NCI-H82 treated with DMSO at 0.1 percent for 48 hours (cell line): ENCODE measurements at regions not wholly inside any gene's neighbourhood (a gene's known extent, or its start where the extent isn't known, plus 50 kb on each side); places are given as distances from the start of the nearest gene placed in this dataset.
"Not testable (repeated sequence)": the region's sequence is repeated elsewhere in the genome, so short reads cannot be mapped to it uniquely, and the experiment has no call there.

Experiments
- DNase-seq: peaks from one replicate; lab custom pipeline; 2025; ENCODE audit not compliant: unreplicated experiment; lab: John Stamatoyannopoulos, UW

DNA sequence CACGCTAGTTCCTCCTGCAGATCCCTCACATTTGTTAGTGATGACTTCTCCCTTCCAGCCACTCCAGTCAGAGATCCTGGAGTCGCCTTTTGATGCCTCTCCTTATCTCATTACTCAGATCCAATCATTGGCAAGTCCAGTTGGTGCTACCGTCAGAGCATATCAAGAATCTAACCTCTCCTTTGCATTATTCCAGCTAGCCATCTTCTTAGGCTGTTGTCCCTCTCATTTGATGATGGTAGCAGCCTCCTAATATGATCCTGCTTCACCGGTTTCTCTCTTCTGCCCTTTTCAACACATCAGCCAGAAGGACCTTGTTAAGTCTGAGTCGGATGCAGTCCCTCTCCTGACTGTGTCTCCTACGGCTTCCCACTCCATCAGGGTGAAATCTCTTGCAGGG lies 305.6 kb downstream of the THBS2 start:
- no peak for DNase-seq

DNA sequence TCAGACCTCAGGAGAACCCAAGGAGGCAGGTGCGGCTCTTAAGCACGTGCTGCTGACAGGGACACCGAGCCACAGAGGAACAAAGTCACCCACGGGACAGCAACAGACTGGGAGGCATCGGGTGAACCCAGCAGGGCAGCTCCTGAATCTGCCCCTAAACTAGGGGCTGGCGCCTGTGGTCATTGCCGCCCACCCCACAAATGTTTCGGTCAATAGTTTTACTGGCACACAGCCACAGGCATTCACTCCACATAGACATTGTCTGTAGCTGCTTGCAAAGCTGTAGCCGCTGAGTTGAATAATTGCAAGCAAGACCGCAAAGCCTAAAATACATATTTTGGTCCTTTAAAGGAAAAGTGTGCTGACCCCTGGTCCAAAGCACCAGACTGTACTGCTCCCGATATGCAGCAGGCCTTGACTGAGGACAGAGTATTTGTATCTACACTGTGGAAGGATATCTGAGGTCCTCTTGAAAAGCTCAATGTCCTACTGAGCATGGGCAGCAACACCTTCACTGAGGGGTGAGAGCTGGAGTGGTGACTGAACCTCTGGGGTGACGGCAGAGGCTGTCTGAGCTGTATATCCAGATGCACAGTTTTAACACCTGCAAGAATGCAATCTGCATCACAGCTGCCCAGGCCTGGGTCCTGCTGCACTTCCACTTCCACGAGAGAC lies 310.3 kb downstream of the THBS2 start:
- no peak for DNase-seq

DNA sequence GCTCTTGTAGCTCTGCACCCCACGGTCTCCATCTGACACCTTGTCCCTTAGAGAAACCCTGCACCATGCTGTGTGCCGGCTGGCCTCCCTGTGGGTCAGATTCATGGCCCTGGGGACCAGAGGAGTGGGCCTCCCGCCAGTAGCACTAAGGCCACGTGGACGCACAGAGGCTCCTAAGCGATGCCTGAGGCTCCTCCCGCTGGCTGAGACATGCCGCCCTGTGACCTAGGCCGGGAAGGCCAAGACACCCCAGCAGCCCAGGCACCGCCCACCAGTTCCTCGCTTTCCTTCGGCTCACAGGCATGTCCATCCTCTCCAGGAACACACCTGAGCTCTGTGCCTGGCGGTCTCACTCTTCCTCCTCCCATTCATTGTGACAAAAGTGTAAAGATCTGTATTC lies 311.0 kb downstream of the THBS2 start:
- no peak for DNase-seq

DNA sequence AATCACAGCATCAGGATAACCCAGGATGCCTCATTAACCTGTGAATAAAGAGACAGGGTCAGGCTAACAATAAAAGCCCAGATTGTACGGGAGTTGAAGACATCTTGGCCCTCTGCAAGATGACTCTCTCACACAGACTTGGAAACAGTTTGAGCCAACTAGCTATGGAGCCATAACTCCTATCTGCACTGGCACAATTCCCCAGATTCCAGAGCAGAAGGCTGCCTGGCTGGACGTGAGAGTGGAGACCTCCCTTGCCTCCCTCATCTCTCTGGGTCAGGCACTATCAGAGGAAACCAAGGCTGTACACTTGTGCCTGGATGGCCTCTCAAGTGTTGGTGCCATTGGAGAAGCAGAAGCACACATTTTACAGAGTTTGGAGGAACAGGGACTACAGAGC lies 312.6 kb downstream of the THBS2 start:
- no peak for DNase-seq

DNA sequence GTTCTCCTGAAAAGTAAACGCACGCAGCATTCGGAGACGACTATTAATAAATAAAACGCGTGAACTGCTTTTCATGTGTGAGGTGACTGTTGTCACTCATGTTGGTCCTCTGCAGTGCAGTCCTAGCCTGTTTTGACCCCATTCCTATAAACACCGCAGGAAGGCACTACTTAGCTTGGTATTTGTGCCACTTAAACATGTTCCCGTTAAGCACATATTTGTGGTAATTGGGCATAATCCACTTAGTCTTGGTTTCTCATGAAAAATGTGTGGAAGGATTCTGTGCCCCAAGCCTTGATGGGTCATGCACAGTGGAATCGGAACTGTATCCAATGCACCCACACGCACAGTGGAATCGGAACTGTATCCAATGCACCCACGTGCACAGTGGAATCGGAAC lies 313.9 kb downstream of the THBS2 start:
- no peak for DNase-seq

DNA sequence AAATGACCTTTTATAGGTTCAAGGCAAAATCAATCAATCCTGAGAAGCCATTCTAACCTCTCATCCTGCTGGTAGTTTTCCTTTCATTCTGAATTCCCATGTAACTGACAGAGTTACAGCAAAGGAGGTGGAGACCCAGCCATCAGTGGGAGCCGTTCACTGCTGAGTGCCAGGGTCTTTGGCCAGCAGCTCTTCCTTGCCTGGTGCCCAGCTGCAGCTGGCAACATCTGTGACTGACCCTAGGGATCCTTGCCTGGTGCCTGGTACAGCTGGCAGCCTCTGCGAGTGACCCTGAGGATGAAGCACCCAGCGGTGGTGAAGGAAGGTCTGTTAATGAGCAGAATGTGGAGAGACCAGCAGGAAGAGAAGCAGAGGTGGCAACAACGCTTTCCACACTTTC lies 314.6 kb downstream of the THBS2 start:
- no peak for DNase-seq

DNA sequence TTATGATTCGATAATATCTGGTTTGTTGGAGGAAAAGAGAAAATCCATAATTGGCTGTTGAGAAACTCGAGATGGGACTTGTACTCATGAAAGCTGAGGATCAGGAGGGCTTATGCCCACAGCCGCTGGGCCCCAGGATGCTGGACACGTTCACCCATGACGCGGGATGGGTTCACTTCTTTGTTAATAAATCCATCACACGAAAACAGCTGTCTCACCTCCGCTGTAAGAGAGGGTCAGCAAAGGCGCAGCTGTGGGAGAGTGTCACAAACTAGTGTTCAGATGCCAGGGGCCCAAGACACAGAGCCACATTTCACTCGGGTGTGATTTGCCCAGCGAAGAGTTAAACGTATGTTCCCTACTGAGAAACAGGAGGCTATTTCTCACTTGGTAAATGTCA lies 315.1 kb downstream of the THBS2 start:
- DNase-seq, result no peak

DNA sequence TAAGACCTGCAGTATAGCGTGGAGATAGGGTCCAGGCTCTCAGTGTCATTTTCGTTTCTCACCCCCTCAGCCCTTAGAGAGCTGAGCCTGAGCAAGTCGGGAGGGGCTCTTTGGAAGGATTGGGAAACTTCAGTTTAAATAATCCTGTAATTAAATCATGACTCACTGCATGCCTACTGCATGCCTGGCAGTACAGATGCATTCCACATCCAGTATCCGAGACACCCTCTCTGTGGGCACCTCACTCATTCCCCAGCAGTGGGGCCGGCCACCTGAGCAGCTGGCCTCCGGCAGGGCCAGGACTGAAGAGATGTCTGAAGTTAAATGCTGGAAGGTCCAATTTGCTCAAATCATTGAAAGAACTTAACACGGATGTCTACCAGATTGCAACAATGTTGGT lies 316.6 kb downstream of the THBS2 start:
- no peak for DNase-seq

DNA sequence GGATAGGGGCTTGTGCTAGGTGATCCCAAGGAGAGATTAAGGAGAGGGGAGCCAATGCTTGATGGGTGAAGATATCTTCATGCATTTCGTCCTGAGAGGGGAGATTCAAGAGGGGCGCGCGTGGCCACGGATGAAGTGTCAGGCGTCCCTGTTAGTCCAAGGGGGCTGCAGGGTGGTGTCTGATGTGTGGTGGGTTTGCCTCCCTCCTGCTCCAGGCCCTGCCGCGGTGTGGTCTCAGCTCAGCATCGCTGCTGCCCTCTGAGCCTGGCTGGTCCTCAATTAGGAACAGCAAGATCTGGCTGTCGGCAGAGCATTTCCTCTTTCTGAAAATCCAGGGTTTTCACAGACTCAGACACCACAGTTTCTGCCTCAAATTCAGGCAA lies 318.0 kb downstream of the THBS2 start:
- DNase-seq, result no peak

DNA sequence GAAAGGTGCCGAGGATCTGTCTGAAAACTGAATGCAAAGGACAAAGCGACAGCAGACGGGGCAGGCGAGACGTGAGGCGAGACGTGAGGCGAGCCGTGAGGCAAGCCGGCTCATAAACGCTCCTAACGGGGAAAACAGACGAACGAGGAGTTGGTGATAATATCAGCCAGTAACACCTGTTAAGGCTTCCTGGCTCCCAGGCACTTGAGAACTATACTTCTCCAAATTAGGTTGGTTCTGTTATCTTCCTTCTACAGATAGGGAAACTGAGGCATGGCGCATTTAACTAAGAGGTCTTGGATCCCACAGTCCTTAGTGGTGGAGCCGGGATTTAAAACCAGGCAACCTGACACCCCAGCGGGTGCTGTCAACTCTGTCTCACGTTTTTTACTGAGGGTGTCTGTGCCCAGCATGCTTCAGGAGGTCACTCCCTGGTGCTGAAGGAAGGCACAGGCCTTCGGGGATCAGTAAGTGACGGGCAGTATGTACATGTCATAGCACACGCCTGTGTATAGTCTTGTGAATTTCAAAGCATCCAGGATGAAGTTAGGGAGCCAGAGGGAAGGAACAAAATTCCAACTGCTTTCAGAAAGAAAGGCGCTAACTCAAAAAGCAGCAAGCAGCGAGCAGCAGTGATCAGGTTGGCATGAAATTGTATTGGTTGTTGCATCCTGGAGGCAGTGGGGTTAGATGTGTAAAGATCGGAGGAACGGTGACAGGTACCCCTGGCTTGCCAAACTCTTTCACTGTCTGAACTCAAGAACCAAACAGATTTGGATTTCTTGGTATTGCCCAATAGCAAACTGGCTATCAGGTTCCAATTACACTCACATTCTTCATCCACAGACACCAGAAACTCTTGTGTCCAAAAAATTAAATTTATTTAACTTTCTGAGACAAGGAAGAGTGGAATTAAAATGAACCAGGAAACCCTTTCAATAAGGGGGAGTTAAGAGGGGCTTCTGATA lies 318.7 kb downstream of the THBS2 start:
- no peak for DNase-seq

DNA sequence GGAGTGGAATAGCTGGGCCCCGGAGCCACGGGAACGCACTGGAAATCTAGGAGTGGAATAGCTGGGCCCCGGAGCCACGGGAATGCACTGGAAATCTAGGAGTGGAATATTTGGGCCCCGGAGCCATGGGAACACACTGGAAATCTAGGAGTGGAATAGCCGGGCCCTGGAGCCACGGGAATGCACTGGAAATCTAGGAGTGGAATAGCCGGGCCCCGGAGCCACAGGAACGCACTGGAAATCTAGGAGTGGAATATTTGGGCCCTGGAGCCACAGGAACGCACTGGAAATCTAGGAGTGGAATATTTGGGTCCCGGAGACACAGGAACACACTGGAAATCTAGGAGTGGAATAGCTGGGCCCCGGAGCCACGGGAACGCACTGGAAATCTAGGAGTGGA lies 321.5 kb downstream of the THBS2 start:
- DNase-seq, result not testable (repeated sequence)

DNA sequence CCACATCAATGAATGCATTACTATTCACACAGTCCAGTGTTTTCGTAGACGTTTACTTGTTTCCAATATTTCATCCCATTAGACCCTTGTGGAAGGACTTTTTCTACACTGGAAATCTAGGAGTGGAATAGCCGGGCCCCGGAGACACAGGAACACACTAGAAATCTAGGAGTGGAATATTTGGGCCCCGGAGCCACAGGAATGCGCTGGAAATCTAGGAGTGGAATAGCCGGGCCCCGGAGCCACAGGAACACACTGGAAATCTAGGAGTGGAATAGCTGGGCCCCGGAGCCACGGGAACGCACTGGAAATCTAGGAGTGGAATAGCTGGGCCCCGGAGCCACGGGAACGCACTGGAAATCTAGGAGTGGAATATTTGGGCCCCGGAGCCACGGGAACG lies 322.6 kb downstream of the THBS2 start:
- DNase-seq, result not testable (repeated sequence)

DNA sequence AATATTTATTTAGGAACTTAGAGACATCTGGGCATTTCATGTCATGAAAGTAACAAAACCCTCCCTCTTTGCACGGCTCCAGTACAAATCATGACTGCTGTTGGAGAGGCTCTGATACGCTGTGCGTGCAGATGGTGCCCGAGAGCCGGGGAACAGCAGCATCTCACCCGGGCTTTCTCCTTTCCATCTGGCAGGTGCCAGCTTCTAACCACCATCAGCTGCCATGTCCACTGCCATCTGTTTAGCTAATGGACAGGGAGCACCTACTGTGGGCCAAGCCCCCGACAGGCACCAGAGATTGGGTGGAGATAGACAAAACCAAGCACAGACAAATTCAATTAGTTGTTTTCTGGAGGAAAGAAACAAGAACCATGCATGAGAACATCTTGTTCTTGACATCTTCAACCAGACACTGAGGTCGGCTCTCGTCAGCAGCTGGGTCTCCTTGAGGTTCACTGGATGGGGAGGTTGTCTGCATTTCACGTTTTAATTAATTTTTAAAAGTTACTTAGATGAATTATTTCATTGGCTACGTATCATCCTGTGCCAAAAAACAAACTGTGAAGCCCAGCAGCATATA lies 323.7 kb downstream of the THBS2 start:
- DNase-seq, result no peak

DNA sequence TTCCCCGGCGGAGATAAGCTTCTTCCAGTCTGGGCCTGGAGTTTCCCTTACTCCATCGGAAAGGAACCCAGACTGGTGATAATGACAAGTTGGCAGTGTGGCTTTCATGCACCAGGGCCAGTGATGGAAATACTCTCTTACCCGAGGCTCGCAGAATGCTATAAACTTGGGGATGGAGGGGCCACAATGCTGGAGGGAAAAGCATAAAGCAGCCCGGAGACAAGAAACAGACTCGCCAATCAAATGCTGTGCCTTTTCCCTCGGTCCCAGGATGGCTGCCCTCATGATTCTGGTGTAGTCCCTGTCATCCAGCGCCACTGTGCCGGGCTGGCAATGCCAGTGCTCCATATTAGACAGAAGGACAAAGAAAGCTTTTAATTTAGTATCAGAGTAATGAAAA lies 325.6 kb downstream of the THBS2 start:
- no peak for DNase-seq

DNA sequence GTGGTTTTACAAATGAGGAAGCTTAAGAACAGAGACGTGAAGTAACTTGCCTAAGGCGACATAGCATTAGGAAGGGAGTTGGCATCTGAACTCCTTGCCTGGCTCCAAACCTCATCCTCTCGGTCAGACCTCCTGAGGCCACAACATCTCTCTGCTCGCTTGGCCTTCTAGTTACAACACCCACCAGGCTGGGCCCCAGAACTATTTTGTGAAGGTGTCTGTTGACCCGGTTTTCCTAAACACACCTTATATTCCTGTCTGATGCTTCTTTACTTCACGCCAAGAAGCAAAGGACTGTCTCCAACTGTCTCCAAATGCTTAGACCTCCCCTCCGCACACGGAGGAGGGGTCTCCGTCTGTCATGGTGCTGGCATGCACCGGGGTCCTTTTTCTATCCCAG lies 326.6 kb downstream of the THBS2 start:
- no peak for DNase-seq

DNA sequence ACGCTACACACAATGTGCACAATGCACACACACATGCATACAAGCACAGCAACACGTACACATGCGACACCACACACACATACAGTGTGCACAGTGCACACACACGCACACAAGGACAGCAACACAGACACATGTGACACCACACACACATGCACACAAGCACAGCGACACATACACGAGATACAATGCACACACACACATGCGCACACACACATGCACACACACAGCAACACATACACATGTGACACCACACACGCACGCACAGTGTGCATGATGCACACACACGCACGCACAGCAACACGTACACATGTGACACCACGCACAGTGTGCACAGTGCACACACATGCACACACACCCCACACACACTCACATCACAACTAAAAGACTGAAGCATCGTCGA lies 327.3 kb downstream of the THBS2 start:
- no peak for DNase-seq

DNA sequence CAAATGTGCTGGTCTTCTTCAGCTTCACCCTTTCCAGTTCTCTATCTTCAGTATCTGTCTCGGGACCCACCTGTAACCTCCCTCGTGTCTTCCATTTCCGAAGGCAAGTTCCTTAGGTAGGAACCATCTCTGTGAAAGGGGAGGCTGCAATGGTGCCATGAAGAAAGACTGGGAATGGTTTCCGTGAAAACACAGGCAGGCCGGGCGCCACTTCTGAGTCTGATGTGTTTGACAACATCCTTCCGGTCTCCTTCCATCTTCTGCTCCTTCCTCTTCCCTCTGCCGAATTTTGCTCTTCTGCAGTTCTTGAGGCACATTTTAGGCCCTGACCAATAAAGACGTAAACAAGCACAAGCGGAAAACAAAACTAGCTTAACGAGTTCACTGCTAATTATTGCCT lies 328.0 kb downstream of the THBS2 start:
- no peak for DNase-seq

DNA sequence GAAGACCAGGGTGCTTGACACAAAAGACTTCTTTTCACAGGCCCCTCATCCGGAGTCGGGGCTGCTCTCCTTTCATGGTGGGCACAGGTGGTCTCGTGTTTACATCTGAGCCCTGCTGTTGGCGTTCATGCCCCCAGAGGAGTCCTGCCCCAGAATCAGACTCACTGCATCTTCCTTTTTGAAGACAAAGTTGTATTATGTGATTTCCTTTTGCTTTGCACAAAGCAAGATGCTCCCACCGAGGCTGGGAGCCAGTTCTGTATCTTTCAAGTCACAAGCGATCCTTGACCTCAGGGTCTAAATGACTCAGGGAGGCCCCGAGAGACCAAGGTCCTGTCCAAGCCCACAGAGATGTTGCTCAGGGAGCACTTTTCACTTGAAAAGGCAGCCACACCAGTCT lies 330.5 kb downstream of the THBS2 start:
- no peak for DNase-seq

DNA sequence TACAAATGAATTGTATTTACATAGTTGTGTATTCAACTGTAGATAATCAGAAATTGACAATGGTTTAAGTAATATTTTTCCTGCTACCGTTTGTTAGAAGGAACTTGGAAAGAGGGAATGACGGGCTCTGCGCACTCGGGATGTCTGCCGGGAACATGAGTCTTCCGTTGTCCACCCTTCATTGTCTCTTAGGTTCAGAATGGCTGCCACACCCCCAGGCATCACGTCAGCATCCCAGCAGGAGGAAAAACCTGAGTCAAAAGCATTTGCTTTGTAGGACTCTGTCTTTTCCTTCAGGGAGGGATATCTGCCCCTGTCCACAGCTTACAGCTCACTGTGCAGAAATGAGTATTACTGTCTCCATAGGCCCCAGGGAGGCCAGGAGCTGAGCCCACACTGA lies 331.2 kb downstream of the THBS2 start:
- DNase-seq, result no peak

DNA sequence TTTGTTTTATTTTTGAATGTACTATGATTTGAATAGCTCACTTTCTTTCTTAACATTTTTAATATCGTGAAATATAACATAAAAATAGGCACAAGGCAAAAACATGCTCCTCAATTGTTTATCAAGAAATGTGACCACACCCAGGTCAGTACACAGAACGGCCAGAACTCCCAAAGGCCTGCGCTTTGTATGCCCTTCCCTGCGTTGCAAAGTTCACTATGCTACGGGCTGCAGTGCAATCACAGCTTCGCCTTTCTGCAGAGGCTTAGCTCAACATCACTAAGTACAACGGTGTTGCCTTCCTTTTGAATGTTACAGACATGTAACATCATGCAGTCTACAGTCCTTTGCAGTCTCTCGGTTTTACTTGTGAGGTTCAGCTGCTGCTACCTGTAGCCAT lies 333.4 kb downstream of the THBS2 start:
- no peak for DNase-seq

DNA sequence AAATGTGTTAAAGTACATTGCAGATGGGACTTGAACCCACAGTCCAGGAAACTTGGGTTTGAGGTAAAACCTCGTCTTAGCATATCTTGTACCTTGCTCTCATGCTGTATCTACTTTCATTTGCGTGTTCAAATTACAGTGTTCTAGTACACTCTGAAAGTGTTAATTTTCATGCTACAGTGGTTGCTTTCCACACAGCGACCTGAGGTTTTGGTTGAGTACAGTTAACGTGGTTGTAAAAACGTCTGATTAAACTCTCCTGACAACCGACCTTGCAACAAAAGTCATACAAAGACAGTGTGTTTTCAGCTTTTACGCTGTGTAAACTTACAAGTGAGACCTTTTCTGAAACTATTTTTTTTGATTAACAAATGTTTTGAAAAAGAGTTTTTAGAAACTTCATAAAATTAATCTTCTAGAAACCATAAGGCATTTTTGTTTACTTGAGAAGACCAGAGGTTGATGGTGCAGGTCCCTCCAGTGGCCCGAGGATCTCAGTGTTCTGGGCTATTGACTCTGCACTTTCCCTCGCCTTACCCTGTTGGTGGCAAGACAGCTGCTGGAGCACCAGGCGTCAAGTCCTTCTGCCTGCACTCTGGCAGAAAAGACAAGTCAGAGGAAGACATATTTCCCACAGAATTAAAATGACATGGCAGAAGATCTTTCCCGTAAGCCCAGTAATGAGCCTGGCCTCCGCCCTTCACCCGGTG lies 334.0 kb downstream of the THBS2 start:
- DNase-seq, result no peak
